Osteocyte (in vitro differentiated cells): ENCODE measurements at regions not wholly inside any gene's neighbourhood (a gene's known extent, or its start where the extent isn't known, plus 50 kb on each side); places are given as distances from the start of the nearest gene placed in this dataset.

ENCODE experiments used
- DNase-seq: peaks from one replicate; pipeline ENCODE4 v3.0.0; 2021; ENCODE audit warnings: mixed read lengths; ENCODE audit not compliant: unreplicated experiment; ENCODE audit errors: extremely low spot score
- H3K27ac Mint-ChIP-seq: one replicate; pipeline ENCODE4 v1.8.0; 2021; ENCODE audit warnings: mild to moderate bottlenecking, mixed read lengths; ENCODE audit not compliant: unreplicated experiment
- H3K27me3 Mint-ChIP-seq: one replicate; pipeline ENCODE4 v1.8.0; 2021; ENCODE audit warnings: mixed read lengths; ENCODE audit not compliant: unreplicated experiment
- H3K36me3 Mint-ChIP-seq: one replicate; pipeline ENCODE4 v1.8.0; 2021; ENCODE audit warnings: mixed read lengths; ENCODE audit not compliant: unreplicated experiment
- H3K4me1 Mint-ChIP-seq: one replicate; pipeline ENCODE4 v1.8.0; 2021; ENCODE audit warnings: mixed read lengths; ENCODE audit not compliant: unreplicated experiment
- H3K4me3 Mint-ChIP-seq: one replicate; pipeline ENCODE4 v1.8.0; 2021; ENCODE audit warnings: mild to moderate bottlenecking, moderate library complexity, mixed read lengths; ENCODE audit not compliant: unreplicated experiment
- H3K9me3 Mint-ChIP-seq: one replicate; pipeline ENCODE4 v1.8.0; 2021; ENCODE audit warnings: mixed read lengths; ENCODE audit not compliant: unreplicated experiment
- TF ChIP-seq, protein P1 (sequence below): fragments of 200-600 bp; sonication (generic); IDR thresholded peaks from 2 replicates; pipeline ENCODE4 v1.5.0; 2021; ENCODE audit warnings: antibody characterized with exemption, mild to moderate bottlenecking, moderate library complexity

DNA sequence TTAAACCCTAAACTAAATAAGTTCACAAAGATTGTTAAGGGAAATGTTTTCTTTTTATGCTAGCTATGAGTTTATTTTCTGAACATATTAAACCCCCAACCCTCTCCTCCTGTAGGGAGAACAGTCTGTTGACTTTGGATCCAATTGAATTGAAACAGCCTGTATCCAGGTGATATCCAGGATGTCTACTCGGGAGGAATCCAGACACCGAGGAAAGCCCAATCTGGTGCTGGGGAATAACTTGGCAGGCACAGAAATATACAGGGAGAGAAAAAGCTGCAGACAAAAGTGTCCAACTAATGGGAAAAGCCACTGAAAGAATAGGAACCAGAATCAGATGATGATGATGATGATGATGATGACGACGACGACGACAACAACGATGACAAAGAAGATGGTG is 93.9 kb upstream of the API5 start:
- peaks cover 11% of the 10 kb centered on the region for H3K9me3 Mint-ChIP-seq
- H3K4me3 Mint-ChIP-seq: no peak overlapping the region
- no peaks in the 10 kb centered on the region for H3K36me3 Mint-ChIP-seq
- TF ChIP-seq, protein P1, sequence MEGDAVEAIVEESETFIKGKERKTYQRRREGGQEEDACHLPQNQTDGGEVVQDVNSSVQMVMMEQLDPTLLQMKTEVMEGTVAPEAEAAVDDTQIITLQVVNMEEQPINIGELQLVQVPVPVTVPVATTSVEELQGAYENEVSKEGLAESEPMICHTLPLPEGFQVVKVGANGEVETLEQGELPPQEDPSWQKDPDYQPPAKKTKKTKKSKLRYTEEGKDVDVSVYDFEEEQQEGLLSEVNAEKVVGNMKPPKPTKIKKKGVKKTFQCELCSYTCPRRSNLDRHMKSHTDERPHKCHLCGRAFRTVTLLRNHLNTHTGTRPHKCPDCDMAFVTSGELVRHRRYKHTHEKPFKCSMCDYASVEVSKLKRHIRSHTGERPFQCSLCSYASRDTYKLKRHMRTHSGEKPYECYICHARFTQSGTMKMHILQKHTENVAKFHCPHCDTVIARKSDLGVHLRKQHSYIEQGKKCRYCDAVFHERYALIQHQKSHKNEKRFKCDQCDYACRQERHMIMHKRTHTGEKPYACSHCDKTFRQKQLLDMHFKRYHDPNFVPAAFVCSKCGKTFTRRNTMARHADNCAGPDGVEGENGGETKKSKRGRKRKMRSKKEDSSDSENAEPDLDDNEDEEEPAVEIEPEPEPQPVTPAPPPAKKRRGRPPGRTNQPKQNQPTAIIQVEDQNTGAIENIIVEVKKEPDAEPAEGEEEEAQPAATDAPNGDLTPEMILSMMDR: no peak
- no peaks in the 10 kb centered on the region for H3K4me1 Mint-ChIP-seq
- H3K27ac Mint-ChIP-seq: no peak overlapping the region
- no peak for DNase-seq
- H3K27me3 Mint-ChIP-seq: no peaks in the 10 kb centered on the region

DNA sequence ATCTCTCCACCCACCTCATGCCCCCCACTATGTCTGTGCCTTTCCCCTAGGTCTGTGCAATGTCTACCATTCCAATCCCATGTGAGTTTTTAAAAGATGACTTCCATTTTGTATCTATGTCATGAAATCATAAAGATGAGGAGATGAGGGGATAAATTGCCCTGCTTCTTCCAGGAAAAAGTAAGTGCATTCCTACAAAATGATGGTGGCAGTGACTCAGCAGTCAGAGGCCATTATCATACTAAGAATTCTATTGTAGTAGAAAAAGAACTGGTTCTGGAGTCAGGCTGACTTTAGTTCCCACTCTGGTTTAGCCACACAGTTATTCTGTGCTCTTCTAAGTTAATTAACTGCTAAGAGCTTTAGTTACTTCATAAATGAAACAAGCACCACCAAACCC is 89.6 kb upstream of the API5 start:
- TF ChIP-seq, protein P1: no peak
- H3K9me3 Mint-ChIP-seq: no peaks in the 10 kb centered on the region
- H3K4me3 Mint-ChIP-seq: no peak overlapping the region
- no peaks in the 10 kb centered on the region for H3K36me3 Mint-ChIP-seq
- H3K27ac Mint-ChIP-seq: no peak overlapping the region
- H3K4me1 Mint-ChIP-seq: no peaks in the 10 kb centered on the region
- H3K27me3 Mint-ChIP-seq: no peaks in the 10 kb centered on the region
- DNase-seq: no peak

DNA sequence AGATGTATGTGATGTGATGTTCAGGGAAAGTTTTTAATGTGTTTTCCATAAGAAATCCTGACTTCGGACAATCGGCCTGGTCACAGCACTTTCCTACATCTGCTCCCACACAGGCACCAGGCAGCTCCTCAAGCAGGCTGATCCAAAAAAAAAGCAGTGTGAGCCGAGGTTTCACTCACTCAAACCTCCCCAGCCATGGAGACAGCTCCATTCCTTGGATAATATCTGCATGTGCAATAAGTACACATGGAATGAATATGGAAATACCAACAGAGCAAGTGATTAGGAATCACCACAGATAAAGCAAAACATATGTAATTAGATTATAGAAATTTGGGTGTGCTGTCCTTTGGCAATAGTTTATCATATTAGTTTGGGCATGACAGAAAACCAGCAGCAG is 88.8 kb upstream of the API5 start:
- H3K36me3 Mint-ChIP-seq: no peaks in the 10 kb centered on the region

DNA sequence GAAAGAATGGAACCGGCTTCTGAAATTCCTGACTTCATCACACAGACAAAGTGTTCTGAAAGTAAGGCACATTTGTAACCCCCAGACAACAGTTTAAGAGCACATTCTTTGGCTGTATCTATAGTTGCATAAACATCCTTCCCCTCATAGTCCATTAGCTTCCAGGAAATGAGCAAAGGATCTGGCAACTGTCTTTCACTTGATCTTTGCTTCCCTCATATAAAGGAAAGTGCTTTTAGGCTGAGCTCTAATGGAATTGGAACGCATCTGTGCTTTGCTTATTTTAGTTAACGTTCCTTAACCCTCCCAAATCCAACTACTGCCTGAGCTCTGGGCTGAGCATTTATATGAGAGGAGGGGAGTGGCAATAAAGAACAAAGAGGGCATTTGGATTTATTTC is 76.9 kb upstream of the API5 start:
- Mint-ChIP-seq H3K36me3 (no peaks in the 10 kb centered on the region), H3K4me1 (no peaks in the 10 kb centered on the region), H3K27me3 (no peaks in the 10 kb centered on the region), H3K9me3 (peaks cover 16% of the 10 kb centered on the region), H3K27ac (no peak overlapping the region), H3K4me3 (no peak overlapping the region)
- no peak for DNase-seq
- TF ChIP-seq, protein P1: no peak

More for the DNA sequence above, 88.8 kb upstream of the API5 start:
- no peak for DNase-seq
- Mint-ChIP-seq H3K27ac (no peak overlapping the region), H3K4me1 (no peaks in the 10 kb centered on the region), H3K27me3 (no peaks in the 10 kb centered on the region), H3K4me3 (no peak overlapping the region), H3K9me3 (no peaks in the 10 kb centered on the region)
- TF ChIP-seq, protein P1: no peak

DNA sequence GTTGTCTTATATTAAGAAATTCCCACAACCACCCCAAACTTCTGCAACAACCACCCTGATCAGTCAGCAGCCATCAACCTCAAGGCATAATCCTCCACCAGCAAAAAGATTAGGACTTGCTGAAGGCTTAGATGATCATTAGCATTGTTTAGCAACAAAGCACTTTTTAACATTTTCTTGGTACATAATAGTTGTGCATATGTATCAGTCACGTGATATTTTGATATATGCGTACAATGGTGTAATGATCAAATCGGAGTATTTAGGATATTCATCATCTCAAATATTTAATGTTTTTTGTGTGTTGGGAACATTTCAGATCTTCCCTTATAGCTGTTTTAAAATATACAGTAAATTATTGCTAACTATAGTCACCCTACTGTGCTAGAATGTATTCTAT is 73.5 kb upstream of the API5 start:
- Mint-ChIP-seq H3K27me3 (no peaks in the 10 kb centered on the region), H3K27ac (no peak overlapping the region), H3K36me3 (no peaks in the 10 kb centered on the region), H3K4me1 (no peaks in the 10 kb centered on the region), H3K4me3 (no peak overlapping the region), H3K9me3 (peaks cover 16% of the 10 kb centered on the region)
- DNase-seq: no peak
- TF ChIP-seq, protein P1: no peak
